Liver (tissue), 8 donors: ENCODE measurements at regions not wholly inside any gene's neighbourhood (a gene's known extent, or its start where the extent isn't known, plus 50 kb on each side); places are given as distances from the start of the nearest gene placed in this dataset.

Experiments
- DNase-seq: peaks from one replicate; pipeline ENCODE4 v3.0.0-alpha.2; 2017; ENCODE audit warnings: low spot score
- H3K27ac ChIP-seq, 2 donors: one replicate each; pipeline ENCODE4 v1.7.0; 2013; ENCODE audit warnings: inconsistent platforms in 2 of 2, low read length in 2 of 2, control low read depth in 1 of 2, low read depth in 1 of 2, mild to moderate bottlenecking in 1 of 2
- H3K27me3 ChIP-seq, 4 donors: one replicate each; pipeline versions ENCODE4 v1.6.1 to v1.7.0; 2013; ENCODE audit warnings: low read length in 3 of 4, inconsistent platforms in 1 of 4, mild to moderate bottlenecking in 1 of 4, moderate library complexity in 1 of 4; ENCODE audit not compliant: control insufficient read depth in 4 of 4, insufficient read depth in 4 of 4
- H3K36me3 ChIP-seq, 4 donors: one replicate each; pipeline versions ENCODE4 v1.6.1 to v1.7.0; 2013; ENCODE audit warnings: low read length in 3 of 4, mild to moderate bottlenecking in 3 of 4, low read depth in 1 of 4, moderate library complexity in 1 of 4; ENCODE audit not compliant: control insufficient read depth in 4 of 4, insufficient read depth in 3 of 4
- H3K4me1 ChIP-seq, 4 donors: one replicate each; pipeline versions ENCODE4 v1.6.1 to v1.7.0; 2013; ENCODE audit warnings: low read length in 3 of 4, mild to moderate bottlenecking in 3 of 4, moderate library complexity in 1 of 4; ENCODE audit not compliant: control insufficient read depth in 4 of 4, insufficient read depth in 4 of 4
- H3K4me3 ChIP-seq, 3 donors: one replicate each; pipeline versions ENCODE4 v1.6.1 to v1.7.0; 2013; ENCODE audit warnings: low read length in 3 of 3, control low read depth in 1 of 3, low read depth in 1 of 3, mild to moderate bottlenecking in 1 of 3
- H3K9ac ChIP-seq, 2 donors: one replicate each; pipeline ENCODE4 v1.7.0; 2013; ENCODE audit warnings: low read length in 2 of 2, mild to moderate bottlenecking in 2 of 2, moderate library complexity in 2 of 2, control low read depth in 1 of 2, low read depth in 1 of 2
- H3K9me3 ChIP-seq, 4 donors: one replicate each; pipeline versions ENCODE4 v1.6.1 to v1.7.0; 2013; ENCODE audit warnings: low read length in 3 of 4; ENCODE audit not compliant: control insufficient read depth in 4 of 4
- CTCF ChIP-seq: fragments of 150-350 bp; IDR thresholded peaks from 2 replicates; pipeline ENCODE4 v1.5.1; 2017; ENCODE audit warnings: improper control_type of control experiment, low read depth, low read length; ENCODE audit not compliant: missing input control
- EGR1 ChIP-seq, 2 donors: IDR thresholded peaks; 2 replicates each; pipeline ENCODE4 v1.6.1; 2016 to 2018; ENCODE audit warnings: antibody characterized with exemption in 2 of 2, low read depth in 2 of 2
- FOXA1 ChIP-seq: IDR thresholded peaks from 2 replicates; pipeline ENCODE4 v1.6.1; 2016; ENCODE audit warnings: antibody characterized with exemption
- FOXA2 ChIP-seq: IDR thresholded peaks from 2 replicates; pipeline ENCODE4 v1.6.1; 2016; ENCODE audit warnings: antibody characterized with exemption
- GABPA ChIP-seq, 2 donors: IDR thresholded peaks in 1 of 2; conservative IDR thresholded peaks in 1 of 2; 2 replicates each; pipeline ENCODE4 v1.6.1; 2016; ENCODE audit warnings: antibody characterized with exemption in 2 of 2, mild to moderate bottlenecking in 1 of 2, moderate library complexity in 1 of 2
- HNF4A ChIP-seq, 2 donors: conservative IDR thresholded peaks; 2 replicates each; pipeline ENCODE4 v1.6.1; 2016; ENCODE audit warnings: antibody characterized with exemption in 2 of 2, mild to moderate bottlenecking in 2 of 2
- HNF4G ChIP-seq: IDR thresholded peaks from 2 replicates; pipeline ENCODE4 v1.6.1; 2016; ENCODE audit warnings: antibody characterized with exemption
- JUND ChIP-seq, 2 donors: IDR thresholded peaks; 2 replicates each; pipeline ENCODE4 v1.6.1; 2016; ENCODE audit warnings: antibody characterized with exemption in 2 of 2
- NR2F2 ChIP-seq: IDR thresholded peaks from 2 replicates; pipeline ENCODE4 v1.6.1; 2016; ENCODE audit warnings: antibody characterized with exemption
- RAD21 ChIP-seq, 2 donors: IDR thresholded peaks; 2 replicates each; pipeline ENCODE4 v1.6.1; 2016; ENCODE audit warnings: antibody characterized with exemption in 2 of 2, mild to moderate bottlenecking in 2 of 2
- RXRA ChIP-seq, 2 donors: IDR thresholded peaks; 2 replicates each; pipeline ENCODE4 v1.6.1; 2017 to 2018; ENCODE audit warnings: antibody characterized with exemption in 2 of 2, mild to moderate bottlenecking in 1 of 2
- SP1 ChIP-seq: IDR thresholded peaks from 2 replicates; pipeline ENCODE4 v1.6.1; 2018; ENCODE audit warnings: antibody characterized with exemption, mild to moderate bottlenecking
- TAF1 ChIP-seq: conservative IDR thresholded peaks from 2 replicates; pipeline ENCODE4 v1.6.1; 2016; ENCODE audit warnings: antibody characterized with exemption, mild to moderate bottlenecking
- YY1 ChIP-seq: IDR thresholded peaks from 2 replicates; pipeline ENCODE4 v1.6.1; 2016; ENCODE audit warnings: antibody characterized with exemption, mild to moderate bottlenecking
- WGBS: extraction: QIAGEN DNeasy Blood & Tissue Kit; methylation state at CpG from one replicate; pipeline ENCODE4 v1.1.7; 2013; 5-methylcytosine and 5-hydroxymethylcytosine counted together
- TF ChIP-seq, protein P1 (sequence below): IDR thresholded peaks from 2 replicates; pipeline ENCODE4 v1.6.1; 2016; ENCODE audit warnings: antibody characterized with exemption, mild to moderate bottlenecking
- TF ChIP-seq, protein P2 (sequence below): IDR thresholded peaks from 2 replicates; pipeline ENCODE4 v1.6.1; 2016; ENCODE audit warnings: antibody characterized with exemption
- TF ChIP-seq, protein P3 (sequence below): IDR thresholded peaks from 2 replicates; pipeline ENCODE4 v1.6.1; 2016; ENCODE audit warnings: antibody characterized with exemption
- TF ChIP-seq, protein P4 (sequence below): IDR thresholded peaks from 2 replicates; pipeline ENCODE4 v1.6.1; 2016; ENCODE audit warnings: antibody characterized with exemption
- donor health status: healthy.
- donor health status: healthy.
- donor health status: healthy.
- donor health status: healthy.
- donor health status: healthy.

DNA sequence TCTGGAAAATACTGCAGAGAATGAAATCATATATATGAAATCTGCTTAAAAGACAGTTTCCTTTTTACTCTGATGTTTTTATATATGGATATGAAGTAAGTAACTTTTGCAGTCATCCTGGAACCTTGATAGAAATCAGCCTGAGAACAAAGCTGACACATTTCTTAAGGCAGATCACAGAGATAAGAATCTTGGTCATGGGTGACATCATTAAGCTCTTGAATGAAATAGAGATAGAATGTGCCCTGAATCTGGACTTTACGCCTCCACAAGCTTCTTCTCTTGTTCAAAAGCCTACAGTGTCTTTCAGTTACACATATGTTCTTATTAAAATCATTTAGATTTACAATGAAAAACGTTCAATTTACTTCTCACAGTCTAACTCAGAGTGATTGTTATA lies 319.1 kb upstream of the CNTNAP2 start:
- WGBS = 41% methylated on average over 2 of the region's 2 CpGs
- DNase-seq = no peak
- Histone ChIP-seq H3K9ac (no peak overlapping the region), H3K27ac (no peak overlapping the region), H3K4me1 (no peaks in the 10 kb centered on the region), H3K36me3 (no peaks in the 10 kb centered on the region), H3K9me3 (no peaks in the 10 kb centered on the region), H3K4me3 (no peak overlapping the region), H3K27me3 (peaks cover 0 to 3% (median 0%) of the 10 kb centered on the region in 4 donors)
- no peak for TF ChIP-seq RXRA (IDR thresholded peaks at IDR 0.05)
- TF ChIP-seq FOXA1 = no peak
- TF ChIP-seq SP1 = no peak
- TF ChIP-seq NR2F2 = no peak
- TF ChIP-seq, protein P1, sequence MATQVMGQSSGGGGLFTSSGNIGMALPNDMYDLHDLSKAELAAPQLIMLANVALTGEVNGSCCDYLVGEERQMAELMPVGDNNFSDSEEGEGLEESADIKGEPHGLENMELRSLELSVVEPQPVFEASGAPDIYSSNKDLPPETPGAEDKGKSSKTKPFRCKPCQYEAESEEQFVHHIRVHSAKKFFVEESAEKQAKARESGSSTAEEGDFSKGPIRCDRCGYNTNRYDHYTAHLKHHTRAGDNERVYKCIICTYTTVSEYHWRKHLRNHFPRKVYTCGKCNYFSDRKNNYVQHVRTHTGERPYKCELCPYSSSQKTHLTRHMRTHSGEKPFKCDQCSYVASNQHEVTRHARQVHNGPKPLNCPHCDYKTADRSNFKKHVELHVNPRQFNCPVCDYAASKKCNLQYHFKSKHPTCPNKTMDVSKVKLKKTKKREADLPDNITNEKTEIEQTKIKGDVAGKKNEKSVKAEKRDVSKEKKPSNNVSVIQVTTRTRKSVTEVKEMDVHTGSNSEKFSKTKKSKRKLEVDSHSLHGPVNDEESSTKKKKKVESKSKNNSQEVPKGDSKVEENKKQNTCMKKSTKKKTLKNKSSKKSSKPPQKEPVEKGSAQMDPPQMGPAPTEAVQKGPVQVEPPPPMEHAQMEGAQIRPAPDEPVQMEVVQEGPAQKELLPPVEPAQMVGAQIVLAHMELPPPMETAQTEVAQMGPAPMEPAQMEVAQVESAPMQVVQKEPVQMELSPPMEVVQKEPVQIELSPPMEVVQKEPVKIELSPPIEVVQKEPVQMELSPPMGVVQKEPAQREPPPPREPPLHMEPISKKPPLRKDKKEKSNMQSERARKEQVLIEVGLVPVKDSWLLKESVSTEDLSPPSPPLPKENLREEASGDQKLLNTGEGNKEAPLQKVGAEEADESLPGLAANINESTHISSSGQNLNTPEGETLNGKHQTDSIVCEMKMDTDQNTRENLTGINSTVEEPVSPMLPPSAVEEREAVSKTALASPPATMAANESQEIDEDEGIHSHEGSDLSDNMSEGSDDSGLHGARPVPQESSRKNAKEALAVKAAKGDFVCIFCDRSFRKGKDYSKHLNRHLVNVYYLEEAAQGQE = no peak
- no peak for TF ChIP-seq EGR1 (IDR thresholded peaks at IDR 0.05; ENCODE audit: low read depth in 2 of 2)
- TF ChIP-seq, protein P2, sequence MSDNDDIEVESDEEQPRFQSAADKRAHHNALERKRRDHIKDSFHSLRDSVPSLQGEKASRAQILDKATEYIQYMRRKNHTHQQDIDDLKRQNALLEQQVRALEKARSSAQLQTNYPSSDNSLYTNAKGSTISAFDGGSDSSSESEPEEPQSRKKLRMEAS = no peak
- TF ChIP-seq, protein P3, sequence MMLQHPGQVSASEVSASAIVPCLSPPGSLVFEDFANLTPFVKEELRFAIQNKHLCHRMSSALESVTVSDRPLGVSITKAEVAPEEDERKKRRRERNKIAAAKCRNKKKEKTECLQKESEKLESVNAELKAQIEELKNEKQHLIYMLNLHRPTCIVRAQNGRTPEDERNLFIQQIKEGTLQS = no peak
- no peak for TF ChIP-seq JUND (IDR thresholded peaks at IDR 0.05)
- TF ChIP-seq RAD21 (IDR thresholded peaks at IDR 0.05) = no peak
- no peak for TF ChIP-seq GABPA (IDR thresholded peaks at IDR 0.05 in 1 of 2, conservative IDR thresholded peaks at IDR 0.05 in 1 of 2)
- TF ChIP-seq TAF1 = no peak
- TF ChIP-seq HNF4G = no peak
- TF ChIP-seq, protein P4, sequence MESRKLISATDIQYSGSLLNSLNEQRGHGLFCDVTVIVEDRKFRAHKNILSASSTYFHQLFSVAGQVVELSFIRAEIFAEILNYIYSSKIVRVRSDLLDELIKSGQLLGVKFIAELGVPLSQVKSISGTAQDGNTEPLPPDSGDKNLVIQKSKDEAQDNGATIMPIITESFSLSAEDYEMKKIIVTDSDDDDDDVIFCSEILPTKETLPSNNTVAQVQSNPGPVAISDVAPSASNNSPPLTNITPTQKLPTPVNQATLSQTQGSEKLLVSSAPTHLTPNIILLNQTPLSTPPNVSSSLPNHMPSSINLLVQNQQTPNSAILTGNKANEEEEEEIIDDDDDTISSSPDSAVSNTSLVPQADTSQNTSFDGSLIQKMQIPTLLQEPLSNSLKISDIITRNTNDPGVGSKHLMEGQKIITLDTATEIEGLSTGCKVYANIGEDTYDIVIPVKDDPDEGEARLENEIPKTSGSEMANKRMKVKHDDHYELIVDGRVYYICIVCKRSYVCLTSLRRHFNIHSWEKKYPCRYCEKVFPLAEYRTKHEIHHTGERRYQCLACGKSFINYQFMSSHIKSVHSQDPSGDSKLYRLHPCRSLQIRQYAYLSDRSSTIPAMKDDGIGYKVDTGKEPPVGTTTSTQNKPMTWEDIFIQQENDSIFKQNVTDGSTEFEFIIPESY = no peak
- TF ChIP-seq FOXA2 = no peak
- no peak for TF ChIP-seq CTCF
- TF ChIP-seq HNF4A (conservative IDR thresholded peaks at IDR 0.05) = no peak
- TF ChIP-seq YY1 = no peak
